HepG2 (cell line): ENCODE measurements at regions not wholly inside any gene's neighbourhood (a gene's known extent, or its start where the extent isn't known, plus 50 kb on each side); places are given as distances from the start of the nearest gene placed in this dataset.

Experiments
- ATAC-seq: fragments of 200-7000 bp; cut with Tn5 transposase; 3 replicates; pipeline ENCODE4 v1.9.1; 2020; ENCODE audit warnings: mild to moderate bottlenecking, moderate library complexity
- BruUV-seq: library from RNA; stranded (reverse); fragments of 400-500 nt; replicated peaks from 2 replicates; lab custom pipeline; 2021; lab: Mats Ljungman, UMichigan
- CTCF ChIA-PET: fragments of 300-600 bp; formaldehyde crosslinking; extraction: SDS; loops from one replicate; lab custom pipeline; 2021; ENCODE audit warnings: low total read pairs, inconsistent platforms, low intra/inter-chr PET ratio; lab: Yijun Ruan, JAX
- POLR2A ChIA-PET: fragments of 350-600 bp; sonication (Branson Sonifier 250); formaldehyde crosslinking; loops from one replicate; lab custom pipeline; 2020; ENCODE audit warnings: antibody characterized with exemption, inconsistent platforms; lab: Yijun Ruan, JAX
- DNase-seq: peaks from one replicate; pipeline ENCODE4 v3.0.0-alpha.2; 2015; ENCODE audit warnings: low spot score
- FAIRE-seq: peaks from 3 replicates; lab custom pipeline; 2011; peaks lifted over from hg19 to GRCh38; lab: Jason Lieb, UNC
- H2AFZ ChIP-seq: one replicate; pipeline ENCODE4 v1.6.1; 2011; ENCODE audit warnings: low read length, inconsistent platforms
- H3K27ac ChIP-seq: fragments of 300-600 bp; 3 replicates; pipeline ENCODE4 v1.8.0; 2011; ENCODE audit warnings: mixed run types, mild to moderate bottlenecking, mixed read lengths, low read length, inconsistent platforms; ENCODE audit not compliant: insufficient read depth; ENCODE audit errors: extremely low read length
- H3K27me3 ChIP-seq, 2 experiments: fragments of 200-600 bp in 1 of 2; 2 replicates in 1 of 2; 3 replicates in 1 of 2; pipeline versions ENCODE4 v1.6.0 to v1.8.0; 2011; ENCODE audit warnings: low read length in 2 of 2, mild to moderate bottlenecking in 2 of 2, moderate library complexity in 2 of 2, inconsistent platforms in 1 of 2; ENCODE audit not compliant: insufficient read depth in 2 of 2, control insufficient read depth in 1 of 2
- H3K36me3 ChIP-seq, 2 experiments: fragments of 200-600 bp in 1 of 2; replicated peaks in 1 of 2; 2 replicates in 1 of 2; 3 replicates in 1 of 2; pipeline versions ENCODE4 v1.5.1 to v1.8.0; 2011; ENCODE audit warnings: low read length in 2 of 2, inconsistent platforms in 1 of 2; ENCODE audit not compliant: insufficient read depth in 2 of 2, control insufficient read depth in 1 of 2
- H3K4me1 ChIP-seq: 2 replicates; pipeline ENCODE4 v1.5.1; 2012; ENCODE audit warnings: low read length, inconsistent platforms; ENCODE audit not compliant: insufficient read depth
- H3K4me2 ChIP-seq: 2 replicates; pipeline ENCODE4 v1.6.0; 2011; ENCODE audit warnings: low read depth, low read length, inconsistent platforms
- H3K4me3 ChIP-seq, 3 experiments: fragments of 200-600 bp in 1 of 3; sonication (generic), shearing (Covaris generic) in 1 of 3; replicated peaks in 1 of 3; 2 replicates each; pipeline ENCODE4 v1.5.1; 2011 to 2016; ENCODE audit warnings: low read length in 3 of 3, inconsistent platforms in 2 of 3, low read depth in 2 of 3, mild to moderate bottlenecking in 2 of 3, control low read depth in 1 of 3, mixed read lengths in 1 of 3; ENCODE audit not compliant: insufficient read depth in 1 of 3
- H3K79me2 ChIP-seq: one replicate; pipeline ENCODE4 v1.6.1; 2011; ENCODE audit warnings: low read length, inconsistent platforms; ENCODE audit not compliant: insufficient read depth
- H3K9ac ChIP-seq: 2 replicates; pipeline ENCODE4 v1.6.0; 2011; ENCODE audit warnings: mild to moderate bottlenecking, low read depth, low read length, inconsistent platforms; ENCODE audit not compliant: insufficient read depth
- H3K9me3 ChIP-seq: 2 replicates; pipeline ENCODE4 v1.5.1; 2012; ENCODE audit warnings: mild to moderate bottlenecking, low read length
- H4K20me1 ChIP-seq: 2 replicates; pipeline ENCODE4 v1.6.0; 2011; ENCODE audit warnings: inconsistent platforms, mild to moderate bottlenecking, low read length, moderate library complexity; ENCODE audit not compliant: insufficient read depth
- CC2D1A ChIP-seq: sonication (generic); formaldehyde crosslinking; IDR thresholded peaks from 2 replicates; pipeline ENCODE4 v1.8.1; 2023; ENCODE audit warnings: mild to moderate bottlenecking, missing genetic modification reagents
- PTBP1 ChIP-seq: fragments of 200-400 bp; formaldehyde crosslinking; IDR thresholded peaks from 2 replicates; pipeline ENCODE4 v1.6.1; 2018; ENCODE audit warnings: low read length, low read depth; ENCODE audit not compliant: poor library complexity, severe bottlenecking
- RBAK ChIP-seq: sonication (generic); formaldehyde crosslinking; IDR thresholded peaks from 2 replicates; pipeline ENCODE4 v1.5.1; 2020; ENCODE audit warnings: mild to moderate bottlenecking, missing genetic modification reagents
- SATB2 ChIP-seq: sonication (generic); formaldehyde crosslinking; IDR thresholded peaks from 2 replicates; pipeline ENCODE4 v1.5.0; 2020; ENCODE audit warnings: missing genetic modification reagents
- SRF ChIP-seq: IDR thresholded peaks from 2 replicates; pipeline ENCODE4 v1.6.1; 2011; ENCODE audit warnings: mild to moderate bottlenecking, low read depth, low read length, moderate library complexity
- STAG1 ChIP-seq: sonication (generic); formaldehyde crosslinking; IDR thresholded peaks from 2 replicates; pipeline ENCODE4 v1.4.0; 2020; ENCODE audit warnings: missing genetic modification reagents
- ZFP36L1 ChIP-seq: sonication (generic); formaldehyde crosslinking; IDR thresholded peaks from 2 replicates; pipeline ENCODE4 v1.8.0; 2022; ENCODE audit warnings: mild to moderate bottlenecking, missing genetic modification reagents, moderate library complexity
- ZMYM4 ChIP-seq: sonication (generic); formaldehyde crosslinking; IDR thresholded peaks from 2 replicates; pipeline ENCODE4 v1.8.1; 2023; ENCODE audit warnings: mild to moderate bottlenecking, missing genetic modification reagents
- ZNF724P ChIP-seq: sonication (generic); formaldehyde crosslinking; IDR thresholded peaks from 2 replicates; pipeline ENCODE4 v1.8.0; 2022; ENCODE audit warnings: missing genetic modification reagents, borderline replicate concordance
- ZNF792 ChIP-seq: IDR thresholded peaks from 2 replicates; pipeline ENCODE4 v1.6.1; 2016
- WGBS: methylation state at CpG from one replicate; pipeline ENCODE4 v1.1.6; 2017; ENCODE audit warnings: low lambda C conversion rate; 5-methylcytosine and 5-hydroxymethylcytosine counted together
- in situ Hi-C: cut with HindIII; loops from 2 replicates; pipeline ENCODE4 v1.10.0; 2017; ENCODE audit warnings: low pct_unique_long_range_greater_than_20kb; ENCODE audit not compliant: extremely low pct_ligation_motif_present
- intact Hi-C: fragments of 100-400 bp; cut with micrococcal nuclease; formaldehyde crosslinking; loops from one replicate; pipeline ENCODE4 v1.10.0; 2022; ENCODE audit not compliant: unreplicated experiment
- TF ChIP-seq, protein P1 (sequence below): sonication (generic); formaldehyde crosslinking; conservative IDR thresholded peaks from 2 replicates; pipeline ENCODE4 v1.4.0; 2020; ENCODE audit warnings: missing genetic modification reagents
- TF ChIP-seq, protein P2 (sequence below): sonication (generic); formaldehyde crosslinking; conservative IDR thresholded peaks from 2 replicates; pipeline ENCODE4 v1.4.0; 2020; ENCODE audit warnings: missing genetic modification reagents
- TF ChIP-seq, protein P3 (sequence below): sonication (generic); formaldehyde crosslinking; IDR thresholded peaks from 2 replicates; pipeline ENCODE4 v1.4.0; 2020; ENCODE audit warnings: missing genetic modification reagents, borderline replicate concordance
- TF ChIP-seq, protein P4 (sequence below): IDR thresholded peaks from 2 replicates; pipeline ENCODE4 v1.6.1; 2016
- TF ChIP-seq, protein P5 (sequence below): sonication (generic); formaldehyde crosslinking; IDR thresholded peaks from 2 replicates; pipeline ENCODE4 v1.4.0; 2020; ENCODE audit warnings: mild to moderate bottlenecking, missing genetic modification reagents
- TF ChIP-seq, protein P6 (sequence below): sonication (generic); formaldehyde crosslinking; IDR thresholded peaks from 2 replicates; pipeline ENCODE4 v1.8.0; 2022; ENCODE audit warnings: missing genetic modification reagents, mild to moderate bottlenecking, borderline replicate concordance

DNA sequence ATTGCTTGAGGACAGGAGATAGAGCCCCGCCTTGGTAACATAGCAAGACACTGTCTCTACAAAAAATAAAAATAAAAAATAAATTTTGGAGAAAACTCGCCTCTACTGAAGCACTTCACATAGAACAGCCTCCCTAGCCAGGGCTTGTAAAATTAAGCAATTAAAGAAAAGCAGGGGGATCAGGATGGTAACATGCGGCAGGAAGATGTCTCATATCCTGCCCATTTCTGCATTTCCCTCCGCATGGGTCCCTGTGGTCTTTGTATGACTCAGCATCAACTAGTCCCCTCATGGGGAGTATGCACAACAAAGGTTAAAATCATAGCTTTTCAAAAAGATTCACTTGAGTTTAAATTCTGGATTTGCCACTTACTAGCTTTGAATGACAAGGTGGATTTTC is 379.0 kb downstream of the EPHA7 start:
- H3K27me3 ChIP-seq = no peaks in the 10 kb centered on the region
- H4K20me1 ChIP-seq = no peaks in the 10 kb centered on the region
- no peak overlapping the region for H3K27ac ChIP-seq
- no peaks in the 10 kb centered on the region for H3K79me2 ChIP-seq
- BruUV-seq = no TSS peak
- H3K36me3 ChIP-seq = no peaks in the 10 kb centered on the region
- ChIA-PET POLR2A (no interaction called here), CTCF (no interaction called here)
- no peak for ATAC-seq
- no peak overlapping the region for H3K4me3 ChIP-seq
- H3K4me1 ChIP-seq = no peaks in the 10 kb centered on the region
- FAIRE-seq = no peak
- DNase-seq = no peak
- no peak overlapping the region for H3K9ac ChIP-seq
- no peak overlapping the region for H2AFZ ChIP-seq
- H3K4me2 ChIP-seq = no peak overlapping the region
- 42% methylated on average over 4 of the region's 4 CpGs for WGBS
- peaks cover 21% of the 10 kb centered on the region for H3K9me3 ChIP-seq
- in situ Hi-C loops (no loop called here), intact Hi-C loops (no loop called here)
- TF ChIP-seq STAG1 (CRISPR knock-in tag) (no peak), RBAK (CRISPR knock-in tag) (no peak), CC2D1A (CRISPR knock-in tag) (no peak), ZFP36L1 (CRISPR knock-in tag) (no peak), SRF (no peak), ZNF724P (no peak), ZMYM4 (no peak), PTBP1 (no peak), SATB2 (CRISPR knock-in tag) (no peak), ZNF792 (no peak)
- TF ChIP-seq, protein P1, sequence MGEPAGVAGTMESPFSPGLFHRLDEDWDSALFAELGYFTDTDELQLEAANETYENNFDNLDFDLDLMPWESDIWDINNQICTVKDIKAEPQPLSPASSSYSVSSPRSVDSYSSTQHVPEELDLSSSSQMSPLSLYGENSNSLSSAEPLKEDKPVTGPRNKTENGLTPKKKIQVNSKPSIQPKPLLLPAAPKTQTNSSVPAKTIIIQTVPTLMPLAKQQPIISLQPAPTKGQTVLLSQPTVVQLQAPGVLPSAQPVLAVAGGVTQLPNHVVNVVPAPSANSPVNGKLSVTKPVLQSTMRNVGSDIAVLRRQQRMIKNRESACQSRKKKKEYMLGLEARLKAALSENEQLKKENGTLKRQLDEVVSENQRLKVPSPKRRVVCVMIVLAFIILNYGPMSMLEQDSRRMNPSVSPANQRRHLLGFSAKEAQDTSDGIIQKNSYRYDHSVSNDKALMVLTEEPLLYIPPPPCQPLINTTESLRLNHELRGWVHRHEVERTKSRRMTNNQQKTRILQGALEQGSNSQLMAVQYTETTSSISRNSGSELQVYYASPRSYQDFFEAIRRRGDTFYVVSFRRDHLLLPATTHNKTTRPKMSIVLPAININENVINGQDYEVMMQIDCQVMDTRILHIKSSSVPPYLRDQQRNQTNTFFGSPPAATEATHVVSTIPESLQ (CRISPR knock-in tag) = no peak
- TF ChIP-seq, protein P2, sequence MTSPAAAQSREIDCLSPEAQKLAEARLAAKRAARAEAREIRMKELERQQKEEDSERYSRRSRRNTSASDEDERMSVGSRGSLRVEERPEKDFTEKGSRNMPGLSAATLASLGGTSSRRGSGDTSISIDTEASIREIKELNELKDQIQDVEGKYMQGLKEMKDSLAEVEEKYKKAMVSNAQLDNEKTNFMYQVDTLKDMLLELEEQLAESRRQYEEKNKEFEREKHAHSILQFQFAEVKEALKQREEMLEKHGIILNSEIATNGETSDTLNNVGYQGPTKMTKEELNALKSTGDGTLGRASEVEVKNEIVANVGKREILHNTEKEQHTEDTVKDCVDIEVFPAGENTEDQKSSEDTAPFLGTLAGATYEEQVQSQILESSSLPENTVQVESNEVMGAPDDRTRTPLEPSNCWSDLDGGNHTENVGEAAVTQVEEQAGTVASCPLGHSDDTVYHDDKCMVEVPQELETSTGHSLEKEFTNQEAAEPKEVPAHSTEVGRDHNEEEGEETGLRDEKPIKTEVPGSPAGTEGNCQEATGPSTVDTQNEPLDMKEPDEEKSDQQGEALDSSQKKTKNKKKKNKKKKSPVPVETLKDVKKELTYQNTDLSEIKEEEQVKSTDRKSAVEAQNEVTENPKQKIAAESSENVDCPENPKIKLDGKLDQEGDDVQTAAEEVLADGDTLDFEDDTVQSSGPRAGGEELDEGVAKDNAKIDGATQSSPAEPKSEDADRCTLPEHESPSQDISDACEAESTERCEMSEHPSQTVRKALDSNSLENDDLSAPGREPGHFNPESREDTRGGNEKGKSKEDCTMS = no peak
- TF ChIP-seq, protein P3, sequence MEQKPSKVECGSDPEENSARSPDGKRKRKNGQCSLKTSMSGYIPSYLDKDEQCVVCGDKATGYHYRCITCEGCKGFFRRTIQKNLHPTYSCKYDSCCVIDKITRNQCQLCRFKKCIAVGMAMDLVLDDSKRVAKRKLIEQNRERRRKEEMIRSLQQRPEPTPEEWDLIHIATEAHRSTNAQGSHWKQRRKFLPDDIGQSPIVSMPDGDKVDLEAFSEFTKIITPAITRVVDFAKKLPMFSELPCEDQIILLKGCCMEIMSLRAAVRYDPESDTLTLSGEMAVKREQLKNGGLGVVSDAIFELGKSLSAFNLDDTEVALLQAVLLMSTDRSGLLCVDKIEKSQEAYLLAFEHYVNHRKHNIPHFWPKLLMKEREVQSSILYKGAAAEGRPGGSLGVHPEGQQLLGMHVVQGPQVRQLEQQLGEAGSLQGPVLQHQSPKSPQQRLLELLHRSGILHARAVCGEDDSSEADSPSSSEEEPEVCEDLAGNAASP = no peak
- TF ChIP-seq, protein P4, sequence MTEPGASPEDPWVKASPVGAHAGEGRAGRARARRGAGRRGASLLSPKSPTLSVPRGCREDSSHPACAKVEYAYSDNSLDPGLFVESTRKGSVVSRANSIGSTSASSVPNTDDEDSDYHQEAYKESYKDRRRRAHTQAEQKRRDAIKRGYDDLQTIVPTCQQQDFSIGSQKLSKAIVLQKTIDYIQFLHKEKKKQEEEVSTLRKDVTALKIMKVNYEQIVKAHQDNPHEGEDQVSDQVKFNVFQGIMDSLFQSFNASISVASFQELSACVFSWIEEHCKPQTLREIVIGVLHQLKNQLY (CRISPR knock-in tag) = no peak
- TF ChIP-seq, protein P5, sequence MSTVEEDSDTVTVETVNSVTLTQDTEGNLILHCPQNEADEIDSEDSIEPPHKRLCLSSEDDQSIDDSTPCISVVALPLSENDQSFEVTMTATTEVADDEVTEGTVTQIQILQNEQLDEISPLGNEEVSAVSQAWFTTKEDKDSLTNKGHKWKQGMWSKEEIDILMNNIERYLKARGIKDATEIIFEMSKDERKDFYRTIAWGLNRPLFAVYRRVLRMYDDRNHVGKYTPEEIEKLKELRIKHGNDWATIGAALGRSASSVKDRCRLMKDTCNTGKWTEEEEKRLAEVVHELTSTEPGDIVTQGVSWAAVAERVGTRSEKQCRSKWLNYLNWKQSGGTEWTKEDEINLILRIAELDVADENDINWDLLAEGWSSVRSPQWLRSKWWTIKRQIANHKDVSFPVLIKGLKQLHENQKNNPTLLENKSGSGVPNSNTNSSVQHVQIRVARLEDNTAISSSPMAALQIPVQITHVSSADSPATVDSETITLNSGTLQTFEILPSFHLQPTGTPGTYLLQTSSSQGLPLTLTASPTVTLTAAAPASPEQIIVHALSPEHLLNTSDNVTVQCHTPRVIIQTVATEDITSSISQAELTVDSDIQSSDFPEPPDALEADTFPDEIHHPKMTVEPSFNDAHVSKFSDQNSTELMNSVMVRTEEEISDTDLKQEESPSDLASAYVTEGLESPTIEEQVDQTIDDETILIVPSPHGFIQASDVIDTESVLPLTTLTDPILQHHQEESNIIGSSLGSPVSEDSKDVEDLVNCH (CRISPR knock-in tag) = no peak
- TF ChIP-seq, protein P6, sequence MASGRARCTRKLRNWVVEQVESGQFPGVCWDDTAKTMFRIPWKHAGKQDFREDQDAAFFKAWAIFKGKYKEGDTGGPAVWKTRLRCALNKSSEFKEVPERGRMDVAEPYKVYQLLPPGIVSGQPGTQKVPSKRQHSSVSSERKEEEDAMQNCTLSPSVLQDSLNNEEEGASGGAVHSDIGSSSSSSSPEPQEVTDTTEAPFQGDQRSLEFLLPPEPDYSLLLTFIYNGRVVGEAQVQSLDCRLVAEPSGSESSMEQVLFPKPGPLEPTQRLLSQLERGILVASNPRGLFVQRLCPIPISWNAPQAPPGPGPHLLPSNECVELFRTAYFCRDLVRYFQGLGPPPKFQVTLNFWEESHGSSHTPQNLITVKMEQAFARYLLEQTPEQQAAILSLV = no peak
